GM19025 (cell line): ENCODE measurements at regions not wholly inside any gene's neighbourhood (a gene's known extent, or its start where the extent isn't known, plus 50 kb on each side); places are given as distances from the start of the nearest gene placed in this dataset.
"Not testable (repeated sequence)": the region's sequence is repeated elsewhere in the genome, so short reads cannot be mapped to it uniquely, and the experiment has no call there.

Source experiments
- ATAC-seq: cut with Tn5 transposase; IDR thresholded peaks from one replicate; pipeline ENCODE4 v1.9.1; 2021; ENCODE audit warnings: mild to moderate bottlenecking, low read depth, moderate library complexity; ENCODE audit not compliant: unreplicated experiment

DNA sequence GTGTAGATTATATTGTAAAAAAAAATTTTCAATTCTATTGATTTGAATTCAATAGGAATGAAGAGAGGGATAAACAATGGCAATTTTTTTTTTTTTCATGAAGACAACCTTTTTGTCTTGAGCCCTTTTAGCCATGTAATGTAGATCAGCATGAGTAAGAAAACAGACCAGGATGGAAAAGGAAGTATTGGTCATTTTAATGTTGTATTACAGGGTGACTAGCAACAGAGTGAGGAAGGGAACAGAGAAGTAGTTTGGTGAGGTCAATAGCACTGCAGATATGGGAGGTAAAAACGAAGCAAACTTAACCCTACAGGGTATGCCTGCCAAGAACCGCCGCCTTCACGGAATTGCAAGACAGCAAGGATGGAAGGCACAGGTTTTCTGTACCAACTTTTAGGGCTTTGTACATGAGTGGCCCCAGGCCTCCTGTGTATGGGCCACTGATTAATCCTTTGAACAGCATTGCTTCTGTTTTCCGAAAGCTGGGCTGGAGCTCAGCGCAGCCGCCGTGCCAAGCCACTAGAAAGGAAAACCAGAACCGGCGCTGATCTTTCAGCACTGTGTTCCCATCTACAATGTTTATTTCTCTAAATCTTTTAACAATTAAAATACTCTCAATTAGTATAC, 383.7 kb downstream of the CENPW start:
- ATAC-seq = no peak

DNA sequence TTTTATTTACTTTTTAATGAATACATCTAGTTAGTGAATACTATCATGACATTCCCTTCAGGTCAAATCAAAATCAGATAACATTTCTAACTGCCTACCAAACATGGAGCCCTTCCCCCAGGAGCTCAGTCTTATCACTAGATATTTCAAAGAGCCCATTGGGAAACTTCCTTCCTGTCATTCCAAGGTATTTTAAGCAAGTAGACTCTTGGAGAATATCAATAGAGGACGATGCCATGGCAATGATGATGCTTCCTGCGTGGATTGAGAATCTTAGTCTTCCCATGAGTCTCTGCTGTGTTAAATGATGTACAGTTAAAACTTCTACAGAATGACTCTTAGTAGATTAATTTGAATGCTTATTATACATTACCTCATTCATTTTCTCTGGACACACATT, 384.9 kb downstream of the CENPW start:
- no peak for ATAC-seq

DNA sequence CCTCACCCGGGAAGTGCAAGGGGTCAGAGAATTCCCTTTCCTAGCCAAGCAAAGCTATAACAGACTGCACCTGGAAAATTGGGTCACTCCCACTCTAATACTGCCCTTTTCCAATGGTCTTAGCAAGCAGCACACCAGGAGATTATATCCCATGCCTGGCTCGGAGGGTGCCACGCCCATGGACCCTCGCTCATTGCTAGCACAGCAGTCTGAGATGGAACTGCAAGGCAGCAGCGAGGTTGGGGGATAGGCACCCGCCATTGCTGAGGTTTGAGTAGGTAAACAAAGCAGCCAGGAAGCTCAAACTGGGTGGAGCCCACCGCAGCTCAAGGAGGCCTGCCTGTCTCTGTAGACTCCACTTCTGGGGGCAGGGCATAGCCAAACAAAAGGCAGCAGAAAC, 386.5 kb downstream of the CENPW start:
- ATAC-seq = not testable (repeated sequence)

DNA sequence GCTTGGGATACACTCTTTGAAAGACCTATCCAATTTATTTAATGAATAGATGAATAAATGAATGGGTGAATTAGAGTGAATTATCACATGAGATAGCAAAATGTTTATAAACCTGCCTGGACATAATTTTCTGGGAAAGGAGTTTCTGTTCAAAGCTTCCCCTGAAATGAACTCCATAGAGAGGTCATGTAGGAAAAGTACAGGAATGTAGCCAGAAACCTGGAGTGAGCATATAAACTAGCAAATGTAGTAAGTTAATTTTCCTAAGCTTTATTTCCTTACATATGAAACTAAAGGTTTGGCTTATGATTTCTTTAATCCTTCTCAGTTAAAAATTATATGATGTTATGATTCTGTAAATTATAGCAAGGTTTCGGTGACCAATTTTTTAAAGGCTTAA, 380.3 kb upstream of the RSPO3 start:
- no peak for ATAC-seq

DNA sequence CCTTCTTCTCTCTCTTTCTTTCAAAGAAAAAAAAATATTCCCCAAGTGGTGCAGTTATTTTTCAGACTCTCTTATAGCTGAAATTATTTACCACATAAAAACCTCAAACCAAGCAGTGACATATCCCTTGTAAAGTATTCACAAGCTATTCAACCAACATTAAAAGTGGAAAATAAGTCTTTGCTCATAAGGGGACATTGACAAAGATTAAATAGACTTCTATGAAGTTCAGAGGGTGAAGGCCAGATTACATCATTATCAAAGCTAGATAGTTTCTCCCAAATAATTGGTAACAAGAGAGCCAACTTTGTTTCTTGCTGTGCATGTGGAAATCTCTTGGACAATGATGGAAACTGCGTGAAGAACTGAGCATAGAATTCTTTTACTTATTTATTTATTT, 379.8 kb upstream of the RSPO3 start:
- ATAC-seq = no peak

DNA sequence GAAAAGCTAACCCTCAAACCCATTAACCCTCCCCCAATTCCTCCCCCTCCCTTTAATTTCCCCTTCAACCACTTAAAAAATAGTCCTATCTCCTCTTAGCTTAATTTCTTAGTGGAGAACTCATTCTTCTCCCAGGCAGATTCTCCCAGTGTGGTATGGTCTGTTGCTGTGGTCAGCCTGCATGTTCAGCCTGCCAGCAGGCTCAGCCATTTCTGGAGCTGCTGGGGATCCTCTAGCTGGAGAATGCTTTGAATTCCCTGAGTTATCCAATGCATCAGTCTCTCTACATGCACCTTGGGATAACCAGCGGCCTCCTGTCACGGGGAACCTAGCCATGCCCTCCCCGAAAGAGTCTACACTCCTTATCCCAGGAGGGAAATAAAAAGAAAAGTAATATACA, 375.4 kb upstream of the RSPO3 start:
- ATAC-seq = no peak

DNA sequence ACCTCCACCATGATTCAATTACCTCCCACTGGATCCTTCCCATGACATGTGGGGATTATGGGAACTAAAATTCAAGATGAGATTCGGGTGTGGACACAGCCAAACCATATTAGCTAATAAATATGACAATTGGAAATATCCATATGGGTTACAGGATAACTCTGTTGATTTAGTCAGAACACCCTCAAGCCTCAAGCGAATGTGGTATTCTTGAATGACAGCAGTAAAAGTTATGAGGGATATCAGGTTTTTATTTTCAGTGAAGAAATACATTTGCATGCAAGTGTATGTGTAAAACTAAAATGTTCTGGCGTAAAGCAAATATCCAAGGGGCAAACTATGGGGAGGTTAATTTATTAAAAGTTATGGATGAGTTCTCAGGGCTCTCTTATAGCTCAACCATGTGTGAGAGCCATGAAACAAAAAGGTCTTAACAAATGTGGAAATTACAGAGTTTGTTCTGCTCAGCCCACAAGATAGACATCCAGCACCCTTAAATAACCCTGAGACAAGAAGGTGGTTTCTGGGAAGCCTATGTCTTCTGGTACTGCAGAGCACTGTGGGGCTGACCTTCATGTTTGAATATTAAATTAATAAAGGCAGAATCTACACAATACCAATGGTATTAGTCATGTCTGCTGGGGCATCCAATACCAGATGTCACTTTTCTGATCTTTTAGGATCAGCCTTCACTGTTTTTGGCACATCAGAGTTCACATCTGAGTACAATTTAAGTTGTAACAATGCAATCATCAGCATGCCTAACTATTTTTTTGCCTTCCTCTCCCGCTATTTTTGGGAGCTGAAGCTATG, 370.5 kb upstream of the RSPO3 start:
- no peak for ATAC-seq

- ATAC-seq = no peak
Observed at GRCh38 chr6:126753606-126754005, 364.9 kb upstream of the RSPO3 start.

- no peak for ATAC-seq
Observed at GRCh38 chr6:126761854-126762253, 356.6 kb upstream of the RSPO3 start.

- ATAC-seq = no peak
Observed at GRCh38 chr6:126764104-126764503, 354.4 kb upstream of the RSPO3 start.

- no peak for ATAC-seq
Observed at GRCh38 chr6:126764671-126765070, 353.8 kb upstream of the RSPO3 start.

GRCh38 chr6:126766820-126767219, 351.7 kb upstream of the RSPO3 start:
- ATAC-seq = no peak

GRCh38 chr6:126767711-126768110, 350.8 kb upstream of the RSPO3 start:
- no peak for ATAC-seq

GRCh38 chr6:126770176-126770575, 348.3 kb upstream of the RSPO3 start:
- ATAC-seq = no peak

- ATAC-seq = no peak
Observed at GRCh38 chr6:126773112-126773805, 345.2 kb upstream of the RSPO3 start.

DNA sequence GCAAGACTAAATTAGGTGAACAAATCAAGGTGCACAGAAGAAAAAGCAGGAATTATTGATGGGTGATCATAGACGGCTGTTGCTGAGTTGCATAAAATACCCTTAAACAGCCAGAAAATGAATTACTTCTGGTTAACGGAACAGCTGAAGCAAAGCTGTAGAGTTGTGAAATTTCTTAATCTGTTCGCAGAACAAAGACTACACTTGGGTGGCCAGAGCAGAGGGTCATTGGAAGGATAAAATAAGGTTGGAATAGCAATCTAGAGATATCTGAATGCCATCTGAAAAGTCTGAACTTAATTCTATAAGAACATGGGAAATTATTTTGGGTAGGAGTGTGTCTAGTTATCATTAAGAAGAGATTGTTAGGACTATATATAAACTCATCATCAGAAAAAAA, 339.1 kb upstream of the RSPO3 start:
- no peak for ATAC-seq

GRCh38 chr6:126781582-126781981, 336.9 kb upstream of the RSPO3 start:
- ATAC-seq = no peak

DNA sequence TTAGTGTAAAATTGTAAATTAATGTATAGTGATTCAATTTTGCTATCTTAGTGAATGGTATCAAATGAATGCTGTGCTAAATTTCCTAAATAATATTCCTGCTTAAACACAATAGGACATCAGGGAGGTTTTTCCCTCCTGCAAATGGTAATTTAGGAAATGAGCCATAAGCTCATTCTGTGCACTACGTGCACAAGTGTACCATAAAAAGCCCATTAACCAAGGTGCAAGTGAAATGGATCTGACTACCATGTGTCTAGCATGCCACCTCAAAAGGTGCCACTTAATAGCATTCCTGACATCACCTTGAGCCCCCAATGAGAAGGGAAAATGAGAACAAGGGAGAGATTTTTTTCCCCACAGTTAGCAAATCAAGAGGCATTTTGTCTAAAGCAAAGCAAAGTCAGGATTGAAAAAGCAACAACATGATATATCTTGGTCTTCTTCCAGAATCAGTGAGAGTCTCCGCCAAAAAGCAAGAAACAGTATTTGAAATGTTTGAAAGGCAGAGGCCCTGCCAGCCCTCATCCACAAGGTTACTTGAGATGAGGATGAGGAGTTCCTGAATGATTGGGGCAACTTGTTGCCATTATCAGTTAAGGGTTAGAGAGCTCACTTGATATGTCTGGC, 334.2 kb upstream of the RSPO3 start:
- no peak for ATAC-seq

DNA sequence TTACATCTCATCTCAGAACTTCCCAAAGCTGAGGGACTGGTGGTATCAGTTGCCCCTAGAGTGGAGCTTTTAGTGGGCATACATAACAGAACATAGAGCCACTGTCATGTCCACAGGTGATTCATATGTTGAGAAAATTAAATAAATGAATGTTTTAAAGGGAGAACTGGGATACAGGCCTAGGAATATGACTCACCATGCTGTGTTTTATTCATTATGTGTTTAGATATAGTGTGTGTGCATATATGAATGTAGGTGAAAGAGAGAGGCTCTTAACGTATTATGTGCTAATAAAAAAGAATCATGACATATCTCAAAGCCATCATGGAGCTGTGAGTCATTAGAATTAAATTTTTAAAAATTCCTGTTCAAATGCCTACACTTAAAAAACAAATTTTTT, 332.2 kb upstream of the RSPO3 start:
- no peak for ATAC-seq

- ATAC-seq = no peak
Observed at GRCh38 chr6:126787635-126788034, 330.8 kb upstream of the RSPO3 start.

DNA sequence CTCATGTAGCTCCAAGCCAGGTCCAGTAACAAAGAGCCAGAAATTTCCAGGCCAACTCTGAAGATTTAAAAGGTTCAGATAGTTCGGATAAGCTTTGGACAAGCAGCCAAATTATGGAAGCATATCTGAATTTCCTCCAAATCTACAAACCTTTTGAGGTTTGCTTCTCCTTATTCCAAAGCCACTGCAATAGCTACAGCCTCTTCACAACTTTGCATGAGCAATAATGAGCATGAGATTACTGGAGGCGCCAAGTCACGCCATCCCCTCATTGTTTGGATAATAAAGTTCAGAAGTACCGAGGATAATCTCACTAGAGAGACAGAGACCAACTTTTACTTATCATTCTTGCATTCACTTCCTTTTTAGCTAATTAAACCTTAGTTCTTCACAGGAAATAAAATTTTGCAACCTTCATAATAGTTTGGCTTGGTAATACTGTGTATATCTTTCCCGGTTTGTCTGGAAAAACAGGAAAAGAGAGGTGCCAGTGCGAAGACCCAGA, 329.6 kb upstream of the RSPO3 start:
- ATAC-seq = no peak
